Spinal cord (tissue), 9 donors: ENCODE measurements at regions not wholly inside any gene's neighbourhood (a gene's known extent, or its start where the extent isn't known, plus 50 kb on each side); places are given as distances from the start of the nearest gene placed in this dataset.
"Not testable (repeated sequence)": the region's sequence is repeated elsewhere in the genome, so short reads cannot be mapped to it uniquely, and the experiment has no call there.

Source experiments
- DNase-seq, 6 donors: peaks; one replicate each; pipeline versions ENCODE4 v3.0.0 to v3.0.0-alpha.2; 2013 to 2015; ENCODE audit warnings: low spot score in 6 of 6, low read depth in 4 of 6
- H3K27ac ChIP-seq: one replicate; pipeline ENCODE4 v1.5.1; 2013; ENCODE audit warnings: low read depth, low read length, control low read depth
- H3K27me3 ChIP-seq: one replicate; pipeline ENCODE4 v1.6.1; 2013; ENCODE audit warnings: low read length; ENCODE audit not compliant: control insufficient read depth, insufficient read depth
- H3K36me3 ChIP-seq: one replicate; pipeline ENCODE4 v1.6.1; 2013; ENCODE audit warnings: low read length; ENCODE audit not compliant: control insufficient read depth, insufficient read depth
- H3K4me1 ChIP-seq: one replicate; pipeline ENCODE4 v1.6.1; 2013; ENCODE audit warnings: low read length; ENCODE audit not compliant: control insufficient read depth, insufficient read depth
- H3K4me3 ChIP-seq: one replicate; pipeline ENCODE4 v1.5.1; 2013; ENCODE audit warnings: low read depth, low read length, control low read depth
- H3K9me3 ChIP-seq: one replicate; pipeline ENCODE4 v1.6.1; 2013; ENCODE audit warnings: low read length; ENCODE audit not compliant: control insufficient read depth, insufficient read depth
- WGBS: methylation state at CpG from one replicate; pipeline ENCODE4 v1.1.5; 2013; ENCODE audit warnings: missing lambda C conversion rate; ENCODE audit not compliant: insufficient coverage; 5-methylcytosine and 5-hydroxymethylcytosine counted together
- donor health status: healthy.

DNA sequence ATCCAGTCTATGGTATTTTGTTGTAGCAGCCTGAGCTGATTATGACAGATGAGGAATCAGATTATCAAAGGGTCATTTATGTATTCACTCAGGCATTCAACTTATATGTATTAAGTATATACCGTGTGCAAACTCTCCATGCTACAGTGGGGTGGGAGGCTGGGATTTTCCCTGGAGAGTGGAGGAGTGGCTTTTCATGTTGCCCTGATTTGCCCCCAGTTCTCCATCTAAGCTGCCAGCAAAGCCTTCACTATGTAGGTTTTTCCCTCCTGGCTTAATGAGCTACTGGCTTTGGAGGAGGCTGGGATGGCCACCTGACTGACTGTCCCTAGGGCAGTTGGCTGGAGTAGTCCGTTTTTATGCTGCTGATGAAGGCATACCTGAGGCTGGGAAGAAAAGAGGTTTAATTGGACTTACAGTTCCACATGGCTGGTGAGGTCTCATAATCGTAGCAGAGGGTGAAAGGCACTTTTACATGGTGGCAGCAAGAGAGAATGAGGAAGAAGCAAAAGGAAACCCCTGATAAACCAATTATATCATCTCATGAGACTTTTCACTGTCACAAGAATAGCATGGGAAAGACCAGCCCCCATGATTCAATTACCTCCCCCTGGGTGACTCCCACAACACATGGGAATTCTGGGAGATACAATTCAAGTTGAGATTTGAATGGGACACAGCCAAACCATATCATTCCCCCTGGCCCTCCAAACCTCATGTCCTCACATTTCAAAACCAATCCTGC lies 253.9 kb downstream of the RPLP1 start:
- Histone ChIP-seq H3K36me3 (no peaks in the 10 kb centered on the region), H3K9me3 (peaks cover 2% of the 10 kb centered on the region), H3K27me3 (no peaks in the 10 kb centered on the region), H3K4me3 (no peak overlapping the region), H3K4me1 (no peaks in the 10 kb centered on the region), H3K27ac (no peak overlapping the region)
- no peak for DNase-seq
- WGBS, result 60% methylated on average over 1 of the region's 3 CpGs

DNA sequence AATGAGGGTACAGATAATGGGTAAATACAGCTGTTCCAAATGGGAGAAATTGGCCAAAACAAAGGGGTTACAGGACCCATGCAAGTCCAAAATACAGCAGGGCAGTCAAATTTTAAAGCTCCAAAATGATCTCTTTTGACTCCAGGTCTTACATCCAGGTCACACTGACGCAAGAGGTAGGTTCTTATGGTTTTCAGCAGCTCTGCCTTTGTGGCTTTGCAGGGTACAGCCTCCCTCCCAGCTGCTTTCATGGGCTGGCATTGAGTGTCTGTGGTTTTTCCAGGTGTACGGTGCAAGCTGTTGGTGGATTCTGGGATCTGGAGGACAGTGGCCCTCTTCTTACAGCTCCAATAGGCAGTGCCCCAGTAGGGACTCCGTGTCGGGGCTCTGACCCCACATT lies 254.6 kb downstream of the RPLP1 start:
- not testable (repeated sequence) for H3K36me3 ChIP-seq, H3K4me1 ChIP-seq, H3K4me3 ChIP-seq, H3K27ac ChIP-seq, H3K27me3 ChIP-seq, H3K9me3 ChIP-seq, DNase-seq
- 95% methylated on average over 4 of the region's 4 CpGs for WGBS

DNA sequence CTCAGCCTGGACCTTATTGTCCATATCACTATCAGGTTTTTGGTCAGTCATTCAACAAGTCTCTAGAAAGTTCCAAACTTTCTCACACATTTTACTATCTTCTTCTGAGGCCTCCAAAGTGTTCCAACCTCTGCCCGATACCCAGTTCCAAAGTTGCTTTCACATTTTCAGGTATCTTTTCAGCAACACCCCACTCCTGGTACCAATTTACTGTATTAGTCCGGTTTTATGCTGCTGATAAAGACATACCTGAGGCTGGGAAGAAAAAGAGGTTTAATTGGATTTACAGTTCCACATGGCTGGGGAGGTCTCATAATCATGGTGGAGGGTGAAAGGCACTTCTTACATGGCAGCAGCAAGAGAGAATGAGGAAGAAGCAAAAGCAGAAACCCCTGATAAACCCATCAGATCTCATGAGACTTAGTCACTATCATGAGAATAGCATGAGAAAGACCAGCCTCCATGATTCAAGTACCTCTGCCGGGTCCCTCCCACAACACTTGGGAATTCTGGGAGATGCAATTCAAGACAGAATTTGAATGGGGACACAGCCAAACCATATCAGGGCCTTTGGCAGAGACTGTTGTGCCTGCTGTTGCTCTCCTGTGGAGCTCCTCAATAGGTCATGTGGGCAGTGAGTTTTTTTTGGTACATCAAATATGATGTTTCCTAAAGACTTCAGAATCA lies 256.0 kb downstream of the RPLP1 start:
- H3K27me3 ChIP-seq, DNase-seq, H3K4me1 ChIP-seq, H3K27ac ChIP-seq, H3K4me3 ChIP-seq, H3K9me3 ChIP-seq, H3K36me3 ChIP-seq: not testable (repeated sequence)
- no CpG with 5 or more reads among the region's 3 CpGs for WGBS

DNA sequence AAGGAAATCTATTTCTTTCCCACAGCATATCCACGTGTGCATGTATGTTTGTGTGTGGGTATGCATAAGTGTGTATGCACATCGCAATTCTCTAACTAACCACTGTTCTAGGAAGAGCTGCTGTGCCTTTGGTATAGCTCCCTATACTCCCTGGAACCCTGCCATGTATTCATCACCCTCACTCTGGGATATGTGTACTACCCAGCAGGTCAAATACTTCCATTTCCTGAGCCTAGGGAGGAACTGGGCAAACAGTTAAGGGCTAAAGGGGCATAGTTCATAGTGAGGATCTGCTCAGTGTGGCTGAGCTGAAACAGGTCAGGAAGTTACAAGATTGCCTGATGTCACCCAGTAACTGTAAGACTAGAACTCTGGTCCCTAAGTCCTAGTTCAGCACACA lies 260.4 kb downstream of the RPLP1 start:
- Histone ChIP-seq H3K4me1 (no peaks in the 10 kb centered on the region), H3K9me3 (peaks cover 2% of the 10 kb centered on the region), H3K36me3 (no peaks in the 10 kb centered on the region), H3K27me3 (no peaks in the 10 kb centered on the region), H3K4me3 (no peak overlapping the region), H3K27ac (no peak overlapping the region)
- DNase-seq, result no peak
- WGBS, result no CpG with 5 or more reads among the region's 2 CpGs

DNA sequence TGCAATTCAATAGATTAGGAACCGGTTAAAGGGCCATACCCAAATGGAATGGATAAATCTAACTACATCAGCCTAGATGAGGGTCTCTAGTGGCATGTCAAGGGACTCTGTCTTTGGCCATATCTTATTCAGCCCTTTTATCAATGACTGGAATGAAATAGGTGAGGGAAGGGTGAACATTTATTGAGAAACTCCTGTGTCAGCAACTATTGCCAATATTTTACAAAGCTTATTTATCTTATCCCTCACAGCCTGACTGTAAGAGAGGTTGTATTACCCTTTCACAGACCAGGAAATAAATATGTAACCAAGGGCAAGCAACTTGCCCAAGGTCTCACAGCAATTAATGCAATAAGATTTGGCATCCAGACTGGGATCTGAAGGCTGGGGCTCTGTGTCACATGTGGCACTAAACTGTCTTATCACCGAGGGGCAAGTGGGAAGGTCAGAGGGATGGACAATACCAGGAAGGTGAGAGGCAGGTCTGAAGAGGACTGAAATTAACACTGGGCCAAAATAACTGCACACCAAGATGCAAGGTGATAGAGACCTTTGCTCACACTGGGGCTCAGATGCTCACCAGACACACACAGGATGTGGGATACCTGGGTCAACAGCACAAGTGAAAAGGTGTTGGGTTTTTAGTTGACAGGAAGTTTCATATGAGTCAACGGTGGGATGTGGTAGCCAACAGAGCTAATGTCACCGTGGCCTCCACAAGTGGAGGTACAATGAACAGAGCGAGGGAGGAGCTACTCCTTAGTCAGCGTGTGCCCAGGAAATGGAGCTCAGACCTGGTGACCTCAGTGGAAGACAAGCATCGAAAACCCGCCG lies 261.3 kb downstream of the RPLP1 start:
- Histone ChIP-seq H3K27me3 (no peaks in the 10 kb centered on the region), H3K4me1 (peaks cover 2% of the 10 kb centered on the region)

DNA sequence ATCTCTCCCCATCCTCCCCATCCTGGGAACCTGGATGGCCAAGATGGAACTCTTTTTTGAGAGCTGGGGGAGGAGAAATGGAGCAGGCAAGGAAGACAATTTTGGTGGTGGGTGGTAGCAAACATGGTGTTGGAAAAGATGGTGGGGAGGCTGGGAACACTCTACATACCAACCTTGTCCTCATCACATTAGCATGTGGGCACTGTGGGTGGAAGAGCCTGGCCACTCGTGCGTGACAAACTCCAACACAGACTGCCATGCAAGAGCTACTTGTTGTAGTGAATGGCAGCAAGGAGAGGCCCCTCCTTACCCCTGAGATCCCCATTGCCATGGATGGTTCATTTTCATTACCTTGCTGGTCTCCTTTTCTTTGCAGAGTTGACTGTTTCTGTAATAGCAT lies 262.6 kb downstream of the RPLP1 start:
- WGBS, result no CpG with 5 or more reads among the region's 2 CpGs
- Histone ChIP-seq H3K9me3 (no peaks in the 10 kb centered on the region), H3K4me3 (no peak overlapping the region), H3K27me3 (no peaks in the 10 kb centered on the region), H3K4me1 (peaks cover 2% of the 10 kb centered on the region), H3K27ac (no peak overlapping the region), H3K36me3 (no peaks in the 10 kb centered on the region)
- no peak for DNase-seq

More for the DNA sequence above, 261.3 kb downstream of the RPLP1 start:
- no peaks in the 10 kb centered on the region for H3K36me3 ChIP-seq
- no peak overlapping the region for H3K4me3 ChIP-seq
- DNase-seq, result no peak
- 85% methylated on average over 8 of the region's 9 CpGs for WGBS
- H3K9me3 ChIP-seq, result no peaks in the 10 kb centered on the region
- H3K27ac ChIP-seq, result no peak overlapping the region

DNA sequence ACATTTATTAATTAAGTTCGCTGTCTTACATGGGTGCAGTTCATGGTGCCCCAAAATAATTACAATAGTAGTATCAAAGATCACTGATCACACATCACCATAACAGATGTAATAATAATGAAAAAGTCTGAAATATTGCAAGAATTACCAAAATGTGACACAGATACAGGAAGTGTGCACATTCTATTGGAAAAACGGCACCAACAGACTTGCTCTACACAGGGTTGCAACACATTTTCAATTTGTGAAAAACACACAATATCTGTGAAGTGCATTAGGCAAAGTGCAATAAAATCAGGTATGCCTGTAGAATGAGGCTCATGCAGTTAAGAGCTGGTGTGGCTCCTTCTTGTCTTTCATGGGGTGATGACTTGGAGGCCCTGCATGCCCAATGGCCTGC lies 265.8 kb downstream of the RPLP1 start:
- Histone ChIP-seq H3K4me3 (no peak overlapping the region), H3K4me1 (peaks cover 8% of the 10 kb centered on the region), H3K27ac (no peak overlapping the region), H3K27me3 (no peaks in the 10 kb centered on the region), H3K36me3 (no peaks in the 10 kb centered on the region), H3K9me3 (no peaks in the 10 kb centered on the region)
- WGBS, result no CpG with 5 or more reads among the region's 2 CpGs
- DNase-seq, result no peak

DNA sequence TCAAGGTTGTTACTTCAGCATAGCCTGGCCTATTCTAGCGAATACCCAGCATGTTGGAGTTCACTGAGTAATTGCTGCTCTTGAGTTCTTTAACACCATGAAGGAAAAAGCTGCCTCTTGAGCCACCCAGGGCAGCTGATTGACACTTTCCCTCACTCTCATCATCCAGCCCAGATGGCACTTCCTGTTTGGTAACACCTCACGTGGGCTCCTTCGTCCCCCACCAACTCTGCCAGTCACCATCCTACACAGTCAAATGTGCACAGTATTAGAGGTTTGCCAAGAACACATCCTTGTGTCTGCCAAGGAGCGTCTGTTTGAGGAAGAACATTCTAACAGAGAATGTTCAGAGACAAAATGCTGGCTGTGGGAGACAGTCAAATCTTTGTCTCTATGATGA lies 266.3 kb downstream of the RPLP1 start:
- H3K4me1 ChIP-seq, result peaks cover 13% of the 10 kb centered on the region
- DNase-seq, result peak in 2 of 6 donors; percentile 39 to 89
- no peak overlapping the region for H3K27ac ChIP-seq

DNA sequence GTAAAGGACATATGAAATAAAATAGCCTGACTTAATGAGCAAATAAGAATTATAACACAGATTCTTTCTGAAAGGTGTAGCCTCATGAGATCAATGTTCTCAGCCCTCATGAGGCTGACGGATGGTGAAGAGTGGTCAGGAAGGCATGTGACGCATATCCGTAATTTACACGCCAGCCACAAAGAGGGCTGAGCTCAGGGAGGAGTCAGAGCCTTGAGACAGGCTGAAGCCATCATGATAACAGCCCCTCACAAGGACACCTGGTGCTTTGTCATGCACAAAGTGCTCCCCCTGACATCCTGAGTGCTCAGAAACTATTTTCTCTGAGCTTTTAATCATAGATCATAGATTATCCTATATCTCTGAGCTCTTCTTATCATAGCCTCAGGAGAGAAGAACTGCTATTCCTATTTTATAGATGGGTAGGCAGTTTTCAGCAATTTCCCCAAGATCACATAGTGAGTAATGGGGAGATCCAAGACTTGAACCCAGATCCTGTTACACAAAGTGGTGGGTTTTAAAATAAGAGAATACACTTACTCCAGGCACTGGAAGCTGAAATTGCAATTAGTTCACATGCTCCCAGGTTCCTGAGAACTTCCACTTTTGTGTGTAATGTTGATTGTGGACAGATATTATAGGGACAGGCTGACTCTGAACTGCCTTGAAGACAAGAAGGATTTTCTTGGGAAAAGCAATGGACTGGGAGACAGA lies 267.1 kb downstream of the RPLP1 start:
- Histone ChIP-seq H3K36me3 (no peaks in the 10 kb centered on the region), H3K27ac (no peak overlapping the region), H3K4me3 (no peak overlapping the region), H3K27me3 (no peaks in the 10 kb centered on the region), H3K4me1 (peaks cover 14% of the 10 kb centered on the region), H3K9me3 (no peaks in the 10 kb centered on the region)
- DNase-seq, result no peak
- 79% methylated on average over 3 of the region's 4 CpGs for WGBS

More for the DNA sequence above, 266.3 kb downstream of the RPLP1 start:
- WGBS, result 50% methylated on average over 4 of the region's 4 CpGs
- H3K27me3 ChIP-seq, result no peaks in the 10 kb centered on the region
- H3K36me3 ChIP-seq, result no peaks in the 10 kb centered on the region
- H3K9me3 ChIP-seq, result no peaks in the 10 kb centered on the region
- no peak overlapping the region for H3K4me3 ChIP-seq
